ENCODE measurements at regions not wholly inside any gene's neighbourhood (a gene's known extent, or its start where the extent isn't known, plus 50 kb on each side); places are given as distances from the start of the nearest gene placed in this dataset.

DNA sequence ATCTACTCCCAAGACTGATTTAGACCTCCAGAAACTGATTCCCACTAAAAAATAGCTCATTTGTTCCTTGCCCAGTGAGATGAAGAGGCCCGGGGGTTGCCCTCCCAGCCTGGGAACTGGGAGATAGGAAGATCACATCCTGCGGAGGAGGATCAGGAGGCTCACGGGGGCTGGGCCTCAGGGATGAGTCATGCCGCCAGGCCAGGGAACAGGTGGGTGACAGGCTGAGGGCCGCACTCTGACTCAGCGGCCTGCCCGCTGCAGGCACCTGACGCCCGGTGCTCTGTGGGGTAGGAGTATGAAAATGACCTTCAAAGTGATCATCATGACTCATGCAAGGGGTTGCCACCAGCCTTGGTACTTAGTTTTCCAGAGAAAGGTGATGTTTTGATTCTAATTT, 104.5 kb upstream of the ZPBP start (continued):
- TF ChIP-seq NFYB (IDR thresholded peaks at IDR 0.05; ENCODE audit: insufficient read depth, low read depth, low read length) (no peak), PML (IDR thresholded peaks at IDR 0.05; ENCODE audit: low read length) (no peak), HDAC6 (IDR thresholded peaks at IDR 0.05; ENCODE audit: unreplicated experiment) (no peak), NR2C2 (IDR thresholded peaks at IDR 0.05; ENCODE audit: borderline replicate concordance, control insufficient read depth, insufficient read length, low read depth) (no peak), NFXL1 (IDR thresholded peaks at IDR 0.05; ENCODE audit: borderline replicate concordance) (no peak), CREM (IDR thresholded peaks at IDR 0.05; ENCODE audit: low read depth) (0 out of 2 replicates have a peak, but pooled peaks have one; percentile 17), TCF7 (IDR thresholded peaks at IDR 0.05; ENCODE audit: borderline replicate concordance) (no peak), EED (IDR thresholded peaks at IDR 0.05; ENCODE audit: low read depth) (peak; percentile 92), ZSCAN29 (IDR thresholded peaks at IDR 0.05) (no peak), KAT2A (conservative IDR thresholded peaks at IDR 0.05; ENCODE audit: control insufficient read depth, low read depth, low read length) (no peak), CEBPB (IDR thresholded peaks at IDR 0.05; ENCODE audit: borderline replicate concordance in 1 of 2, low read depth in 2 of 2, low read length in 2 of 2) (0 out of 4 replicates have a peak, but pooled peaks of 1 of the 2 experiments have one; percentile 8), EP300 (IDR thresholded peaks at IDR 0.05; ENCODE audit: borderline replicate concordance in 1 of 2, control insufficient read depth in 1 of 2, low read depth in 2 of 2, low read length in 2 of 2) (no peak), ZNF622 (IDR thresholded peaks at IDR 0.05) (no peak)
- TF ChIP-seq, protein P1, sequence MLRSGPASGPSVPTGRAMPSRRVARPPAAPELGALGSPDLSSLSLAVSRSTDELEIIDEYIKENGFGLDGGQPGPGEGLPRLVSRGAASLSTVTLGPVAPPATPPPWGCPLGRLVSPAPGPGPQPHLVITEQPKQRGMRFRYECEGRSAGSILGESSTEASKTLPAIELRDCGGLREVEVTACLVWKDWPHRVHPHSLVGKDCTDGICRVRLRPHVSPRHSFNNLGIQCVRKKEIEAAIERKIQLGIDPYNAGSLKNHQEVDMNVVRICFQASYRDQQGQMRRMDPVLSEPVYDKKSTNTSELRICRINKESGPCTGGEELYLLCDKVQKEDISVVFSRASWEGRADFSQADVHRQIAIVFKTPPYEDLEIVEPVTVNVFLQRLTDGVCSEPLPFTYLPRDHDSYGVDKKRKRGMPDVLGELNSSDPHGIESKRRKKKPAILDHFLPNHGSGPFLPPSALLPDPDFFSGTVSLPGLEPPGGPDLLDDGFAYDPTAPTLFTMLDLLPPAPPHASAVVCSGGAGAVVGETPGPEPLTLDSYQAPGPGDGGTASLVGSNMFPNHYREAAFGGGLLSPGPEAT (IDR thresholded peaks at IDR 0.05; ENCODE audit: low read depth): 0 out of 2 replicates have a peak, but pooled peaks have one; percentile 29
- TF ChIP-seq, protein P2, sequence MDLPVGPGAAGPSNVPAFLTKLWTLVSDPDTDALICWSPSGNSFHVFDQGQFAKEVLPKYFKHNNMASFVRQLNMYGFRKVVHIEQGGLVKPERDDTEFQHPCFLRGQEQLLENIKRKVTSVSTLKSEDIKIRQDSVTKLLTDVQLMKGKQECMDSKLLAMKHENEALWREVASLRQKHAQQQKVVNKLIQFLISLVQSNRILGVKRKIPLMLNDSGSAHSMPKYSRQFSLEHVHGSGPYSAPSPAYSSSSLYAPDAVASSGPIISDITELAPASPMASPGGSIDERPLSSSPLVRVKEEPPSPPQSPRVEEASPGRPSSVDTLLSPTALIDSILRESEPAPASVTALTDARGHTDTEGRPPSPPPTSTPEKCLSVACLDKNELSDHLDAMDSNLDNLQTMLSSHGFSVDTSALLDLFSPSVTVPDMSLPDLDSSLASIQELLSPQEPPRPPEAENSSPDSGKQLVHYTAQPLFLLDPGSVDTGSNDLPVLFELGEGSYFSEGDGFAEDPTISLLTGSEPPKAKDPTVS (IDR thresholded peaks at IDR 0.05; ENCODE audit: low read depth, low read length): no peak
- TF ChIP-seq, protein P3, sequence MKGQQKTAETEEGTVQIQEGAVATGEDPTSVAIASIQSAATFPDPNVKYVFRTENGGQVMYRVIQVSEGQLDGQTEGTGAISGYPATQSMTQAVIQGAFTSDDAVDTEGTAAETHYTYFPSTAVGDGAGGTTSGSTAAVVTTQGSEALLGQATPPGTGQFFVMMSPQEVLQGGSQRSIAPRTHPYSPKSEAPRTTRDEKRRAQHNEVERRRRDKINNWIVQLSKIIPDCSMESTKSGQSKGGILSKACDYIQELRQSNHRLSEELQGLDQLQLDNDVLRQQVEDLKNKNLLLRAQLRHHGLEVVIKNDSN (IDR thresholded peaks at IDR 0.05; ENCODE audit: borderline replicate concordance, extremely low read length, insufficient read depth, low read depth, low read length): no peak
- TF ChIP-seq, protein P4, sequence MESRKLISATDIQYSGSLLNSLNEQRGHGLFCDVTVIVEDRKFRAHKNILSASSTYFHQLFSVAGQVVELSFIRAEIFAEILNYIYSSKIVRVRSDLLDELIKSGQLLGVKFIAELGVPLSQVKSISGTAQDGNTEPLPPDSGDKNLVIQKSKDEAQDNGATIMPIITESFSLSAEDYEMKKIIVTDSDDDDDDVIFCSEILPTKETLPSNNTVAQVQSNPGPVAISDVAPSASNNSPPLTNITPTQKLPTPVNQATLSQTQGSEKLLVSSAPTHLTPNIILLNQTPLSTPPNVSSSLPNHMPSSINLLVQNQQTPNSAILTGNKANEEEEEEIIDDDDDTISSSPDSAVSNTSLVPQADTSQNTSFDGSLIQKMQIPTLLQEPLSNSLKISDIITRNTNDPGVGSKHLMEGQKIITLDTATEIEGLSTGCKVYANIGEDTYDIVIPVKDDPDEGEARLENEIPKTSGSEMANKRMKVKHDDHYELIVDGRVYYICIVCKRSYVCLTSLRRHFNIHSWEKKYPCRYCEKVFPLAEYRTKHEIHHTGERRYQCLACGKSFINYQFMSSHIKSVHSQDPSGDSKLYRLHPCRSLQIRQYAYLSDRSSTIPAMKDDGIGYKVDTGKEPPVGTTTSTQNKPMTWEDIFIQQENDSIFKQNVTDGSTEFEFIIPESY (IDR thresholded peaks at IDR 0.05): no peak
- TF ChIP-seq, protein P5, sequence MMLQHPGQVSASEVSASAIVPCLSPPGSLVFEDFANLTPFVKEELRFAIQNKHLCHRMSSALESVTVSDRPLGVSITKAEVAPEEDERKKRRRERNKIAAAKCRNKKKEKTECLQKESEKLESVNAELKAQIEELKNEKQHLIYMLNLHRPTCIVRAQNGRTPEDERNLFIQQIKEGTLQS (IDR thresholded peaks at IDR 0.05; ENCODE audit: borderline replicate concordance, extremely low read depth, low read depth, low read length): no peak
- TF ChIP-seq, protein P6, sequence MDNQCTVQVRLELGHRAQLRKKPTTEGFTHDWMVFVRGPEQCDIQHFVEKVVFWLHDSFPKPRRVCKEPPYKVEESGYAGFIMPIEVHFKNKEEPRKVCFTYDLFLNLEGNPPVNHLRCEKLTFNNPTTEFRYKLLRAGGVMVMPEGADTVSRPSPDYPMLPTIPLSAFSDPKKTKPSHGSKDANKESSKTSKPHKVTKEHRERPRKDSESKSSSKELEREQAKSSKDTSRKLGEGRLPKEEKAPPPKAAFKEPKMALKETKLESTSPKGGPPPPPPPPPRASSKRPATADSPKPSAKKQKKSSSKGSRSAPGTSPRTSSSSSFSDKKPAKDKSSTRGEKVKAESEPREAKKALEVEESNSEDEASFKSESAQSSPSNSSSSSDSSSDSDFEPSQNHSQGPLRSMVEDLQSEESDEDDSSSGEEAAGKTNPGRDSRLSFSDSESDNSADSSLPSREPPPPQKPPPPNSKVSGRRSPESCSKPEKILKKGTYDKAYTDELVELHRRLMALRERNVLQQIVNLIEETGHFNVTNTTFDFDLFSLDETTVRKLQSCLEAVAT (IDR thresholded peaks at IDR 0.05): no peak
- TF ChIP-seq, protein P7, sequence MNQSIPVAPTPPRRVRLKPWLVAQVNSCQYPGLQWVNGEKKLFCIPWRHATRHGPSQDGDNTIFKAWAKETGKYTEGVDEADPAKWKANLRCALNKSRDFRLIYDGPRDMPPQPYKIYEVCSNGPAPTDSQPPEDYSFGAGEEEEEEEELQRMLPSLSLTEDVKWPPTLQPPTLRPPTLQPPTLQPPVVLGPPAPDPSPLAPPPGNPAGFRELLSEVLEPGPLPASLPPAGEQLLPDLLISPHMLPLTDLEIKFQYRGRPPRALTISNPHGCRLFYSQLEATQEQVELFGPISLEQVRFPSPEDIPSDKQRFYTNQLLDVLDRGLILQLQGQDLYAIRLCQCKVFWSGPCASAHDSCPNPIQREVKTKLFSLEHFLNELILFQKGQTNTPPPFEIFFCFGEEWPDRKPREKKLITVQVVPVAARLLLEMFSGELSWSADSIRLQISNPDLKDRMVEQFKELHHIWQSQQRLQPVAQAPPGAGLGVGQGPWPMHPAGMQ (IDR thresholded peaks at IDR 0.05; ENCODE audit: borderline replicate concordance): no peak

Data from GM12878 (cell line).